ENCODE measurements at regions not wholly inside any gene's neighbourhood (a gene's known extent, or its start where the extent isn't known, plus 50 kb on each side); places are given as distances from the start of the nearest gene placed in this dataset.

DNA sequence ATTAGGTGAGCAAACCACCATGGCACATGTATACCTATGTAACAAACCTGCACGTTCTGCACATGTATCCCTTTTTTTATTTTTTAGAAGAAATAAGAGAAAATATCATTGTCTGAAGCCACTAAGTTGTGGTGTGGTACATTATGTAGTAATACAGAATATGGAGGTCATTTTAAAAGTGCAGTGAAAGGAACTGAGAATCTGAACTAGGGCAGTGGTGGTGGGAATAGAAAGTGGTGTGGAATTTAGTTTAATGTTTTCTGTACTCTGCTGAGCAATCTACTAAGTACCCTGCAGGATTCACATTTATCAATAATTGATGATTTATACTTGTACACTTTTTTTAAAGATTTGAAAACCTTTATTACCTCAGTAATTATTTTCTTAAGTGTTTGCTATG lies 283.5 kb downstream of the CHL1 start:
- no peak for TF ChIP-seq TCF7L2 (IDR thresholded peaks at IDR 0.05; ENCODE audit: low read depth, low read length)
- no peak for TF ChIP-seq SIN3A (IDR thresholded peaks at IDR 0.05; ENCODE audit: borderline replicate concordance, insufficient read depth, low read depth, low read length)
- no peak for TF ChIP-seq POLR2AphosphoS5 (IDR thresholded peaks at IDR 0.05; ENCODE audit: low read depth, low read length)
- TF ChIP-seq, protein P1, sequence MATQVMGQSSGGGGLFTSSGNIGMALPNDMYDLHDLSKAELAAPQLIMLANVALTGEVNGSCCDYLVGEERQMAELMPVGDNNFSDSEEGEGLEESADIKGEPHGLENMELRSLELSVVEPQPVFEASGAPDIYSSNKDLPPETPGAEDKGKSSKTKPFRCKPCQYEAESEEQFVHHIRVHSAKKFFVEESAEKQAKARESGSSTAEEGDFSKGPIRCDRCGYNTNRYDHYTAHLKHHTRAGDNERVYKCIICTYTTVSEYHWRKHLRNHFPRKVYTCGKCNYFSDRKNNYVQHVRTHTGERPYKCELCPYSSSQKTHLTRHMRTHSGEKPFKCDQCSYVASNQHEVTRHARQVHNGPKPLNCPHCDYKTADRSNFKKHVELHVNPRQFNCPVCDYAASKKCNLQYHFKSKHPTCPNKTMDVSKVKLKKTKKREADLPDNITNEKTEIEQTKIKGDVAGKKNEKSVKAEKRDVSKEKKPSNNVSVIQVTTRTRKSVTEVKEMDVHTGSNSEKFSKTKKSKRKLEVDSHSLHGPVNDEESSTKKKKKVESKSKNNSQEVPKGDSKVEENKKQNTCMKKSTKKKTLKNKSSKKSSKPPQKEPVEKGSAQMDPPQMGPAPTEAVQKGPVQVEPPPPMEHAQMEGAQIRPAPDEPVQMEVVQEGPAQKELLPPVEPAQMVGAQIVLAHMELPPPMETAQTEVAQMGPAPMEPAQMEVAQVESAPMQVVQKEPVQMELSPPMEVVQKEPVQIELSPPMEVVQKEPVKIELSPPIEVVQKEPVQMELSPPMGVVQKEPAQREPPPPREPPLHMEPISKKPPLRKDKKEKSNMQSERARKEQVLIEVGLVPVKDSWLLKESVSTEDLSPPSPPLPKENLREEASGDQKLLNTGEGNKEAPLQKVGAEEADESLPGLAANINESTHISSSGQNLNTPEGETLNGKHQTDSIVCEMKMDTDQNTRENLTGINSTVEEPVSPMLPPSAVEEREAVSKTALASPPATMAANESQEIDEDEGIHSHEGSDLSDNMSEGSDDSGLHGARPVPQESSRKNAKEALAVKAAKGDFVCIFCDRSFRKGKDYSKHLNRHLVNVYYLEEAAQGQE (IDR thresholded peaks at IDR 0.05; ENCODE audit: insufficient read depth in 1 of 2, low read depth in 2 of 2, low read length in 1 of 2): no peak
- TF ChIP-seq, protein P2, sequence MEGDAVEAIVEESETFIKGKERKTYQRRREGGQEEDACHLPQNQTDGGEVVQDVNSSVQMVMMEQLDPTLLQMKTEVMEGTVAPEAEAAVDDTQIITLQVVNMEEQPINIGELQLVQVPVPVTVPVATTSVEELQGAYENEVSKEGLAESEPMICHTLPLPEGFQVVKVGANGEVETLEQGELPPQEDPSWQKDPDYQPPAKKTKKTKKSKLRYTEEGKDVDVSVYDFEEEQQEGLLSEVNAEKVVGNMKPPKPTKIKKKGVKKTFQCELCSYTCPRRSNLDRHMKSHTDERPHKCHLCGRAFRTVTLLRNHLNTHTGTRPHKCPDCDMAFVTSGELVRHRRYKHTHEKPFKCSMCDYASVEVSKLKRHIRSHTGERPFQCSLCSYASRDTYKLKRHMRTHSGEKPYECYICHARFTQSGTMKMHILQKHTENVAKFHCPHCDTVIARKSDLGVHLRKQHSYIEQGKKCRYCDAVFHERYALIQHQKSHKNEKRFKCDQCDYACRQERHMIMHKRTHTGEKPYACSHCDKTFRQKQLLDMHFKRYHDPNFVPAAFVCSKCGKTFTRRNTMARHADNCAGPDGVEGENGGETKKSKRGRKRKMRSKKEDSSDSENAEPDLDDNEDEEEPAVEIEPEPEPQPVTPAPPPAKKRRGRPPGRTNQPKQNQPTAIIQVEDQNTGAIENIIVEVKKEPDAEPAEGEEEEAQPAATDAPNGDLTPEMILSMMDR (IDR thresholded peaks at IDR 0.05): no peak
- Histone ChIP-seq H3K4me1 (ENCODE audit: control insufficient read depth, insufficient read depth, low read length) (no peaks in the 10 kb centered on the region), H3K36me3 (ENCODE audit: control insufficient read depth, insufficient read depth, low read length) (no peaks in the 10 kb centered on the region), H3K27me3 (ENCODE audit: control insufficient read depth, insufficient read depth, low read length) (no peaks in the 10 kb centered on the region), H3K4me3 (ENCODE audit: low read depth in 2 of 2, low read length in 2 of 2) (no peak overlapping the region), H3K27ac (ENCODE audit: low read length) (no peak overlapping the region), H3K9me3 (ENCODE audit: control insufficient read depth, insufficient read depth, low read depth, low read length) (no peaks in the 10 kb centered on the region)
- ChIA-PET POLR2A (no interaction called here), CTCF (no interaction called here)
- DNase-seq (ENCODE audit: low read depth, low spot score) (no peak), ATAC-seq (no peak)
- no TSS peak for BruUV-seq (replicated peaks)
- in situ Hi-C loops (cut with HindIII; ENCODE audit: low pct_unique_long_range_greater_than_20kb, low sequenced_read_pairs) (no loop called here), intact Hi-C loops (cut with micrococcal nuclease; ENCODE audit: unreplicated experiment) (no loop called here)

DNA sequence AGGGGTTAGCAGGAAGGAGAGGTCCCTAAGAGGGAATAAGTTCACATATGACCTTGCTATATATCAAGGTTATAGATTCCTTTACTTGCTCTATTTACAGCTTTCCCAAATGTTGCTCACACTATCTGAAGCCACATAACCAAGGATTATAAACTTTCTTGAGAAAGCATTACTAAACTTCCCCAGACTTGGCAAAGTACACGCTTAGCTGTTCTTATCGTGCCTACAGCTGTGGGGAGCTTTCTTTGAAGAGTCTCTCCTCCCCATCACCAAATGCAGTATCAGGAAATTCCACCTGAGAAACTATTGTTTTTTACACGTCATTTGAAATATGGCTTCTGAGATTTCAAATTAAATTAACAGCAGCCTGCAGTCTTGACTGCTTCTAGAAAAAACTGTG lies 284.5 kb downstream of the CHL1 start:
- ATAC-seq (no peak), DNase-seq (ENCODE audit: low read depth, low spot score) (no peak)
- Histone ChIP-seq H3K27me3 (ENCODE audit: control insufficient read depth, insufficient read depth, low read length) (no peaks in the 10 kb centered on the region), H3K4me1 (ENCODE audit: control insufficient read depth, insufficient read depth, low read length) (no peaks in the 10 kb centered on the region), H3K36me3 (ENCODE audit: control insufficient read depth, insufficient read depth, low read length) (no peaks in the 10 kb centered on the region), H3K9me3 (ENCODE audit: control insufficient read depth, insufficient read depth, low read depth, low read length) (no peaks in the 10 kb centered on the region), H3K4me3 (ENCODE audit: low read depth in 2 of 2, low read length in 2 of 2) (no peak overlapping the region), H3K27ac (ENCODE audit: low read length) (no peak overlapping the region)
- intact Hi-C loops (cut with micrococcal nuclease; ENCODE audit: unreplicated experiment) (no loop called here), in situ Hi-C loops (cut with HindIII; ENCODE audit: low pct_unique_long_range_greater_than_20kb, low sequenced_read_pairs) (no loop called here)
- ChIA-PET POLR2A (no interaction called here), CTCF (no interaction called here)
- TF ChIP-seq POLR2AphosphoS5 (IDR thresholded peaks at IDR 0.05; ENCODE audit: low read depth, low read length): no peak
- no peak for TF ChIP-seq SIN3A (IDR thresholded peaks at IDR 0.05; ENCODE audit: borderline replicate concordance, insufficient read depth, low read depth, low read length)
- TF ChIP-seq, protein P2 (IDR thresholded peaks at IDR 0.05): no peak
- TF ChIP-seq, protein P1 (IDR thresholded peaks at IDR 0.05; ENCODE audit: insufficient read depth in 1 of 2, low read depth in 2 of 2, low read length in 1 of 2): no peak
- no peak for TF ChIP-seq TCF7L2 (IDR thresholded peaks at IDR 0.05; ENCODE audit: low read depth, low read length)
- BruUV-seq (replicated peaks): no TSS peak
